Psoas muscle (tissue), 7 donors: ENCODE measurements at regions not wholly inside any gene's neighbourhood (a gene's known extent, or its start where the extent isn't known, plus 50 kb on each side); places are given as distances from the start of the nearest gene placed in this dataset.
"Not testable (repeated sequence)": the region's sequence is repeated elsewhere in the genome, so short reads cannot be mapped to it uniquely, and the experiment has no call there.

Experiments used
- ATAC-seq, 4 donors: fragments of 200-7000 bp; cut with Tn5 transposase; one replicate each; pipeline ENCODE4 v1.9.1; 2020; ENCODE audit warnings: moderate library complexity in 3 of 4, mild to moderate bottlenecking in 2 of 4
- DNase-seq, 2 donors: peaks; one replicate each; pipeline ENCODE4 v3.0.0-alpha.2; 2020
- H3K27ac ChIP-seq: fragments of 200-600 bp; one replicate; pipeline ENCODE4 v1.8.0; 2022
- H3K27me3 ChIP-seq, 3 donors: fragments of 200-600 bp in 1 of 3; one replicate each; pipeline versions ENCODE4 v1.6.1 to v1.8.0; 2013 to 2022; ENCODE audit warnings: low read length in 2 of 3, mild to moderate bottlenecking in 2 of 3, moderate library complexity in 1 of 3; ENCODE audit not compliant: insufficient read depth in 3 of 3
- H3K36me3 ChIP-seq, 2 donors: fragments of 200-600 bp in 1 of 2; one replicate each; pipeline versions ENCODE4 v1.6.1 to v1.8.0; 2013 to 2022; ENCODE audit warnings: low read depth in 1 of 2, mild to moderate bottlenecking in 1 of 2, moderate library complexity in 1 of 2; ENCODE audit not compliant: insufficient read depth in 1 of 2
- H3K4me1 ChIP-seq: fragments of 200-600 bp; one replicate; pipeline ENCODE4 v1.8.0; 2022
- H3K4me3 ChIP-seq: fragments of 200-600 bp; one replicate; pipeline ENCODE4 v1.8.0; 2022; ENCODE audit warnings: mild to moderate bottlenecking
- H3K9me3 ChIP-seq: fragments of 200-600 bp; one replicate; pipeline ENCODE4 v1.8.0; 2022
- CTCF ChIP-seq: fragments of 200-600 bp; IDR thresholded peaks from one replicate; pipeline ENCODE4 v1.8.0; 2022; ENCODE audit warnings: antibody characterized with exemption
- WGBS, 3 donors: extraction: QIAGEN DNeasy Blood & Tissue Kit; methylation state at CpG; one replicate each; pipeline versions ENCODE4 v1.1.6 to v1.1.7; 2013; 5-methylcytosine and 5-hydroxymethylcytosine counted together
- intact Hi-C, 2 donors: fragments of 100-400 bp; cut with DNase I; formaldehyde crosslinking; loops; one replicate each; pipeline versions ENCODE4 v1.11.0 to v1.14.2; 2022
- donor health status: healthy with polysubstance abuse.
- donor health status: DM: no; HTN: no; CAD: no; lungs with moderate emphysema.
- donor health status: Bipolar disorder and iron deficiency.
- donor health status: healthy.
- donor health status: DM: yes; HTN: yes; CAD: no.
- donor health status: DM: no; HTN: no; CAD: no.
- donor health status: DM: yes; HTN: yes; CAD: no.

GRCh38 chr17:20787281-20787680, 207.8 kb downstream of the CDRT15L2 start:
- no peaks in the 10 kb centered on the region for H3K4me1 ChIP-seq
- no peaks in the 10 kb centered on the region for H3K9me3 ChIP-seq
- DNase-seq: no peak
- intact Hi-C loops: no loop called here
- no peak for ATAC-seq
- WGBS, 3 donors: 61 to 66% (median 62%) methylated on average over 6 of the region's 6 CpGs
- H3K36me3 ChIP-seq: no peaks in the 10 kb centered on the region
- no peak for TF ChIP-seq CTCF
- H3K27ac ChIP-seq: no peak overlapping the region
- H3K27me3 ChIP-seq: peaks cover 0 to 18% (median 0%) of the 10 kb centered on the region in 3 donors
- H3K4me3 ChIP-seq: no peak overlapping the region

GRCh38 chr17:20791626-20792025, 212.1 kb downstream of the CDRT15L2 start:
- WGBS, 3 donors: 91 to 94% (median 93%) methylated on average over 5 of the region's 5 CpGs
- H3K27me3 ChIP-seq: no peaks in the 10 kb centered on the region
- no peak for DNase-seq
- no peaks in the 10 kb centered on the region for H3K4me1 ChIP-seq
- no peak overlapping the region for H3K4me3 ChIP-seq
- H3K36me3 ChIP-seq: no peaks in the 10 kb centered on the region
- no peak overlapping the region for H3K27ac ChIP-seq
- no peaks in the 10 kb centered on the region for H3K9me3 ChIP-seq
- intact Hi-C loops: no loop called here
- no peak for ATAC-seq
- no peak for TF ChIP-seq CTCF

- DNase-seq, H3K27ac ChIP-seq, H3K27me3 ChIP-seq, intact Hi-C loops, H3K4me1 ChIP-seq, H3K9me3 ChIP-seq, H3K36me3 ChIP-seq, H3K4me3 ChIP-seq, ATAC-seq: not testable (repeated sequence)
- 64 to 72% (median 69%) methylated on average over 6 of the region's 6 CpGs for WGBS, 3 donors
Observed at GRCh38 chr17:20794532-20794931, 215.0 kb downstream of the CDRT15L2 start.

GRCh38 chr17:20797292-20797691, 217.8 kb downstream of the CDRT15L2 start:
- Histone ChIP-seq H3K36me3 (no peaks in the 10 kb centered on the region), H3K4me3 (no peak overlapping the region), H3K27ac (no peak overlapping the region), H3K4me1 (no peaks in the 10 kb centered on the region), H3K9me3 (no peaks in the 10 kb centered on the region), H3K27me3 (no peaks in the 10 kb centered on the region)
- intact Hi-C loops: no loop called here
- no peak for DNase-seq
- 83 to 85% (median 85%) methylated on average over 3 of the region's 3 CpGs for WGBS, 3 donors
- ATAC-seq: no peak
- TF ChIP-seq CTCF: no peak

GRCh38 chr17:20800146-20800545, 220.6 kb downstream of the CDRT15L2 start:
- Histone ChIP-seq H3K4me1 (no peaks in the 10 kb centered on the region), H3K9me3 (no peaks in the 10 kb centered on the region), H3K27ac (no peak overlapping the region), H3K4me3 (no peak overlapping the region), H3K27me3 (no peaks in the 10 kb centered on the region), H3K36me3 (no peaks in the 10 kb centered on the region)
- ATAC-seq: no peak
- no peak for DNase-seq
- WGBS, 3 donors: 51 to 60% (median 57%) methylated on average over 2 of the region's 2 CpGs
- intact Hi-C loops: loop anchor here in 1 of 2 donors (10.0 kb wide), 1 partner anchor 195 kb away; no protein-coding TSS in a partner anchor
- TF ChIP-seq CTCF: no peak
